H1 (cell line): ENCODE measurements at regions not wholly inside any gene's neighbourhood (a gene's known extent, or its start where the extent isn't known, plus 50 kb on each side); places are given as distances from the start of the nearest gene placed in this dataset.

Source experiments
- CHD2 ChIP-seq: IDR thresholded peaks from 2 replicates; pipeline ENCODE4 v1.6.1; 2012; ENCODE audit warnings: low read length, improper control_type of control experiment
- POU5F1 ChIP-seq: IDR thresholded peaks from 2 replicates; pipeline ENCODE4 v1.6.1; 2011; ENCODE audit warnings: low read depth, mild to moderate bottlenecking, low read length, moderate library complexity

GRCh38 chr11:69573761-69574607 lies 67.0 kb upstream of the CCND1 start (continued):
- no peak for TF ChIP-seq POU5F1
- no peak for TF ChIP-seq CHD2
- TF ChIP-seq, all 59 proteins: peak for 0
